GM10266 (cell line): ENCODE measurements at regions not wholly inside any gene's neighbourhood (a gene's known extent, or its start where the extent isn't known, plus 50 kb on each side); places are given as distances from the start of the nearest gene placed in this dataset.

Source experiments
- DNase-seq: peaks from one replicate; pipeline ENCODE4 v3.0.0; 2012; ENCODE audit errors: extremely low spot score
- CTCF ChIP-seq: IDR thresholded peaks from 2 replicates; pipeline ENCODE4 v1.5.1; 2012; ENCODE audit warnings: mild to moderate bottlenecking, low read depth; ENCODE audit not compliant: control insufficient read depth, insufficient read depth; ENCODE audit errors: missing control alignments

GRCh38 chr2:147657086-147658000 is 187.5 kb upstream of the ACVR2A start:
- no peak for TF ChIP-seq CTCF
- no peak for DNase-seq

GRCh38 chr2:147649998-147650397 is 194.8 kb upstream of the ACVR2A start:
- no peak for TF ChIP-seq CTCF
- no peak for DNase-seq

GRCh38 chr2:147649286-147649685 is 195.5 kb upstream of the ACVR2A start:
- no peak for TF ChIP-seq CTCF
- DNase-seq: no peak

- DNase-seq: no peak
These were observed 196.4 kb upstream of the ACVR2A start for GRCh38 chr2:147648471-147648870.

GRCh38 chr2:147647816-147648215 is 197.0 kb upstream of the ACVR2A start:
- TF ChIP-seq CTCF: no peak
- DNase-seq: no peak

More at GRCh38 chr2:147648471-147648870, 196.4 kb upstream of the ACVR2A start:
- no peak for TF ChIP-seq CTCF

- TF ChIP-seq CTCF: no peak
These were observed 197.9 kb upstream of the ACVR2A start for GRCh38 chr2:147646818-147647468.

GRCh38 chr2:147644491-147644890 is 200.3 kb upstream of the ACVR2A start:
- TF ChIP-seq CTCF: no peak
- no peak for DNase-seq

More at GRCh38 chr2:147646818-147647468, 197.9 kb upstream of the ACVR2A start:
- DNase-seq: no peak
